BE2C (cell line): ENCODE measurements at regions not wholly inside any gene's neighbourhood (a gene's known extent, or its start where the extent isn't known, plus 50 kb on each side); places are given as distances from the start of the nearest gene placed in this dataset.

Experiments
- DNase-seq: peaks from one replicate; pipeline ENCODE4 v3.0.0-alpha.2; 2020
- H3K27me3 ChIP-seq: fragments of 250-450 bp; sonication (Bioruptor Pico); 2 replicates; pipeline ENCODE4 v1.5.1; 2020; ENCODE audit warnings: mild to moderate bottlenecking
- H3K36me3 ChIP-seq: fragments of 250-450 bp; sonication (Bioruptor Pico); 2 replicates; pipeline ENCODE4 v1.5.1; 2020; ENCODE audit warnings: mild to moderate bottlenecking
- H3K4me1 ChIP-seq: fragments of 250-450 bp; sonication (Bioruptor Pico); 2 replicates; pipeline ENCODE4 v1.5.1; 2020
- H3K4me3 ChIP-seq: 2 replicates; pipeline ENCODE4 v1.5.1; 2011; ENCODE audit warnings: low read depth, low read length
- H3K9me3 ChIP-seq: fragments of 250-450 bp; sonication (Bioruptor Pico); 2 replicates; pipeline ENCODE4 v1.5.1; 2020
- TF ChIP-seq, protein P1 (sequence below): IDR thresholded peaks from 2 replicates; pipeline ENCODE4 v1.5.1; 2012; ENCODE audit warnings: mild to moderate bottlenecking, low read depth, low read length

DNA sequence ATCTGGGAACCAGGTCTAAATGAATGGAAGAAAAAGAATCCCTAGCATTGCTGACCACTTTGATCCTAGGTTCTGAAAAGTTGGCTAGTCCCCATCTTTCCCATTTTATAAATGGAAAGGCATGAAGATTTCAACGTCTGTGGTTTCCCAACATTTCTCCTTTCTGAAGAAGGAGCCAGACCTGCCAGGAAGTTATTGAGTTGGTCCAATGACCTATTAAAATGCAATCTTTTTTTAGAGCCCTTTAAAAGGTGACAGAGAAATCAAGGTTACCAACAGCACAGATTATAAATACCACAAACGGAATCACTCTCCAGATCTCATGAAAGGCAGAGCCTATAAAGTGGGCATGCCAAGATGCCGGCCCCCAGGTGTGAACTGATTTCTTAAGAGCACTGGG is 505.6 kb upstream of the THBS1 start:
- no peak for DNase-seq

DNA sequence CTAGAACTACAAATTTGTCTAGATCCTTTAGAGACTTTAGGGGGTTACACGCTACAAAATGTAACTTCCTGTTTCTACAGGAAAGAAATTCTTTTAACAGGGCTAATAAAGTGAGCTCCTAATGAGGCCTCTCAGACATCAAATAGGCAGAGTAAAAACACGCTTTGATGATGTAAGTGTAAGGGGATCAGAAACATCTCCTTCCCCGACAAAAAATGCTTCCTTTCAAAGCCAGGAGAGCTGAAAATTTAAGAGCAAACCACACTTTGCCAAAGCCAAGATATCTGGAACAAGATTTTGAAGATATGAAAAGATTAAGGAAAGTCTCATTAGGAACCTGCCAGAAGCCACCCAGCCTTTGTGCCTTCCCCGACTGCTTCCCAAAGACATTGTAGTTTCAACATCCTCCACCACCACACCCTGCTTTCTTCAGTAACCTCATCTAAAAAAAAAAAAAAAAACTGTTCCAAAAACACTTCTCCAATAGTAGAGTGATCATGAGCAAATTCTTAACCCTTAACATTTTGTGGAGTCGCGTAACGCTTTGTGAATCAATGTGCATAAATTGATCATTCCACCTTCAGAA is 505.0 kb upstream of the THBS1 start:
- Histone ChIP-seq H3K9me3 (no peaks in the 10 kb centered on the region), H3K4me1 (no peaks in the 10 kb centered on the region), H3K27me3 (peaks cover 7% of the 10 kb centered on the region; the same call in 1 of the 2 replicates), H3K36me3 (no peaks in the 10 kb centered on the region), H3K4me3 (no peak overlapping the region)
- DNase-seq: no peak
- TF ChIP-seq, protein P1, sequence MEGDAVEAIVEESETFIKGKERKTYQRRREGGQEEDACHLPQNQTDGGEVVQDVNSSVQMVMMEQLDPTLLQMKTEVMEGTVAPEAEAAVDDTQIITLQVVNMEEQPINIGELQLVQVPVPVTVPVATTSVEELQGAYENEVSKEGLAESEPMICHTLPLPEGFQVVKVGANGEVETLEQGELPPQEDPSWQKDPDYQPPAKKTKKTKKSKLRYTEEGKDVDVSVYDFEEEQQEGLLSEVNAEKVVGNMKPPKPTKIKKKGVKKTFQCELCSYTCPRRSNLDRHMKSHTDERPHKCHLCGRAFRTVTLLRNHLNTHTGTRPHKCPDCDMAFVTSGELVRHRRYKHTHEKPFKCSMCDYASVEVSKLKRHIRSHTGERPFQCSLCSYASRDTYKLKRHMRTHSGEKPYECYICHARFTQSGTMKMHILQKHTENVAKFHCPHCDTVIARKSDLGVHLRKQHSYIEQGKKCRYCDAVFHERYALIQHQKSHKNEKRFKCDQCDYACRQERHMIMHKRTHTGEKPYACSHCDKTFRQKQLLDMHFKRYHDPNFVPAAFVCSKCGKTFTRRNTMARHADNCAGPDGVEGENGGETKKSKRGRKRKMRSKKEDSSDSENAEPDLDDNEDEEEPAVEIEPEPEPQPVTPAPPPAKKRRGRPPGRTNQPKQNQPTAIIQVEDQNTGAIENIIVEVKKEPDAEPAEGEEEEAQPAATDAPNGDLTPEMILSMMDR: no peak

More for the DNA sequence above, 505.6 kb upstream of the THBS1 start:
- H3K4me3 ChIP-seq: no peak overlapping the region
- H3K36me3 ChIP-seq: no peaks in the 10 kb centered on the region
- no peaks in the 10 kb centered on the region for H3K9me3 ChIP-seq
- H3K4me1 ChIP-seq: no peaks in the 10 kb centered on the region
- peaks cover 7% of the 10 kb centered on the region; the same call in 1 of the 2 replicates for H3K27me3 ChIP-seq
- TF ChIP-seq, protein P1: no peak

DNA sequence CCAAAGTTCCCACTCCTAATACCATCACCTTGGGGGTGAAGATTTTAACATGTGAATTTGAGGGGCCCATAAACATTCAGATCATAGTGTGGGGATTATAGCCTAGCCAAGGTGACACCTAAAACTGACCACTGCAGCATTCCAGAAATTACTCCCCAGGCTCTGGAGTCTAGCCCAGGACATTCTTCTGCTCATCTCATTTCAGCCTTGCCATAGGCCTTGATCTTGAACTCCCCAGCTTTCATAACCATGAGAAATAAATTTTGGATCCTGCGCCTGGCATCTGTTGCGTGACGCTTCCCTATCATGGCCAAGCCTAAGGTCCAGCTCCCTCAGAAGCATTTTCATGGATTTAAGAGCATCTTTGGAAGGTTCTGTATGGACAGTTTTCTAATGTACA is 502.9 kb upstream of the THBS1 start:
- DNase-seq: no peak
- no peaks in the 10 kb centered on the region for H3K9me3 ChIP-seq
- TF ChIP-seq, protein P1: no peak
- no peaks in the 10 kb centered on the region for H3K36me3 ChIP-seq
- H3K4me3 ChIP-seq: no peak overlapping the region
- no peaks in the 10 kb centered on the region for H3K4me1 ChIP-seq
- peaks cover 4% of the 10 kb centered on the region; the same call in 1 of the 2 replicates for H3K27me3 ChIP-seq

DNA sequence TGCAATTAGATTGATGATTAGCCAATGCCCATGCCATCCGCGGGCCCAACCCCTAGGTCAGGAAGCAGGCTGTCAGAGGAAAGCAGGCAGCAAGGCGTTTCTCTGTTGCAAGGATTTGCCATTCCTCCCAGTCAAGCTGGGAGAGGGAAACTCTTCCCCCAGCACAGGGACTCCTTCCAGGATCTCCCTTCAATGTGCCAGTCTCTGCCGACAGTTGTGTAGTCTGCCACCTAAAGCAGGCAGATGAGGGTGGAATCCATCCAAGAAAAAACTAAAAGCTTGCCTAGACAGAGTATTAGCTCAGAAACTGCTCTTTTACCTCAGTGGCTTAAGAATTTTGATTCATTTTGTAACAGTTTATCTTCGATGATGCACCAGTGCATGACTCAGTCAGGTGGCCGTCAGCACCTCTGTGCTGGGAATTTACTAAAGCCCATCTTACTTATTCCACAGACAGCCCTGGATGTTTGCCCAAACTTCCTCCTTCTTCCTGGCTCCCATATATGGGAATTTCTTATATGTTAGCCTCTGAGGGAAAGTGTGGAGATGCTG is 501.5 kb upstream of the THBS1 start:
- Histone ChIP-seq H3K9me3 (no peaks in the 10 kb centered on the region), H3K36me3 (no peaks in the 10 kb centered on the region), H3K27me3 (no peaks in the 10 kb centered on the region), H3K4me1 (no peaks in the 10 kb centered on the region), H3K4me3 (no peak overlapping the region)
- TF ChIP-seq, protein P1: no peak
- no peak for DNase-seq

DNA sequence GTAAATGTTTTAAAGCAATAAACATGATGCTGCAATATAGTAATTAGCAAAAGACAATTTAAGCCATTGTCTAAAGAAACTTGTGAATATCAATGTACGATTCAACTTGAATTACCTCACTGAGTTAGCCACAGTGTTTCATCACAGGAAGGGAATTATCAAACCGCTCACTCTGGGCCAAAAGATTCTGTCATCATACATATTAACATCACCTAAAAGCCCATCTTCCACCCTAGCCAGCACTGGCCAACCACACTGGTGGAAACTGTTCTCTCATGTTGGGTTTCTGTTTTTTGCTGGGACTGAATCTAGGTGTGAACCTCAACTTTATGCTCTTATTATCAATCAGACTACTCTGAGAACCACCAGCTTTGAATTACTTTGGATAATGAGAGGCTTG is 497.7 kb upstream of the THBS1 start:
- Histone ChIP-seq H3K27me3 (no peaks in the 10 kb centered on the region), H3K4me3 (no peak overlapping the region), H3K4me1 (no peaks in the 10 kb centered on the region), H3K36me3 (no peaks in the 10 kb centered on the region), H3K9me3 (no peaks in the 10 kb centered on the region)
- TF ChIP-seq, protein P1: no peak
- no peak for DNase-seq
